Vagina (tissue), 2 donors: ENCODE measurements at regions not wholly inside any gene's neighbourhood (a gene's known extent, or its start where the extent isn't known, plus 50 kb on each side); places are given as distances from the start of the nearest gene placed in this dataset.

Experiments used
- DNase-seq, 2 donors: peaks; one replicate each; pipeline ENCODE4 v3.0.0-alpha.2; 2017; ENCODE audit errors: extremely low spot score in 2 of 2
- H3K27ac ChIP-seq: fragments of 200-600 bp; sonication (generic); one replicate; pipeline ENCODE4 v1.5.1; 2019
- H3K27me3 ChIP-seq: fragments of 200-600 bp; sonication (generic); one replicate; pipeline ENCODE4 v1.5.1; 2019
- H3K36me3 ChIP-seq, 2 donors: fragments of 200-600 bp; sonication (generic); one replicate each; pipeline ENCODE4 v1.5.1; 2017 to 2019
- H3K4me1 ChIP-seq: fragments of 200-600 bp; sonication (generic); one replicate; pipeline ENCODE4 v1.5.1; 2019
- H3K4me3 ChIP-seq, 2 donors: fragments of 200-600 bp; sonication (generic); 1 replicate in 1 of 2; 2 replicates in 1 of 2; pipeline ENCODE4 v1.5.1; 2016 to 2019
- H3K9me3 ChIP-seq: fragments of 200-600 bp; sonication (generic); one replicate; pipeline ENCODE4 v1.5.1; 2019
- CTCF ChIP-seq, 3 experiments: fragments of 450-650 bp in 2 of 3; fragments of 200-600 bp in 1 of 3; sonication (generic) in 1 of 3; IDR thresholded peaks; one replicate each; pipeline ENCODE4 v1.5.1; 2017 to 2019; ENCODE audit warnings: antibody characterized with exemption in 3 of 3, mild to moderate bottlenecking in 2 of 3, moderate library complexity in 2 of 3
- POLR2A ChIP-seq, 2 donors: fragments of 450-650 bp; IDR thresholded peaks; one replicate each; pipeline ENCODE4 v1.6.1; 2017; ENCODE audit warnings: antibody characterized with exemption in 2 of 2, mild to moderate bottlenecking in 2 of 2, moderate library complexity in 2 of 2
- POLR2AphosphoS5 ChIP-seq, 2 donors: sonication (generic); formaldehyde crosslinking; IDR thresholded peaks; one replicate each; pipeline ENCODE4 v1.9.0; 2017; ENCODE audit warnings: antibody characterized with exemption in 2 of 2, mild to moderate bottlenecking in 2 of 2, low read depth in 1 of 2; ENCODE audit not compliant: insufficient read depth in 1 of 2
- intact Hi-C: fragments of 100-400 bp; cut with DNase I; formaldehyde crosslinking; loops from one replicate; pipeline ENCODE4 v1.15.1; 2023

GRCh38 chr2:60628615-60629304, 75.3 kb upstream of the BCL11A start:
- DNase-seq: no peak
- no peak for TF ChIP-seq POLR2AphosphoS5 (IDR thresholded peaks at IDR 0.05; ENCODE audit: insufficient read depth in 1 of 2, low read depth in 1 of 2)
- TF ChIP-seq POLR2A (IDR thresholded peaks at IDR 0.05): no peak
- TF ChIP-seq CTCF (IDR thresholded peaks at IDR 0.05): no peak

GRCh38 chr2:60629305-60629662, 75.8 kb upstream of the BCL11A start:
- no peaks in the 10 kb centered on the region for H3K36me3 ChIP-seq
- no peak for TF ChIP-seq POLR2A (IDR thresholded peaks at IDR 0.05)
- TF ChIP-seq POLR2AphosphoS5 (IDR thresholded peaks at IDR 0.05; ENCODE audit: insufficient read depth in 1 of 2, low read depth in 1 of 2): no peak
- TF ChIP-seq CTCF (IDR thresholded peaks at IDR 0.05): no peak
- no peaks in the 10 kb centered on the region for H3K27me3 ChIP-seq
- H3K4me3 ChIP-seq: no peak overlapping the region
- intact Hi-C loops: no loop called here
- H3K27ac ChIP-seq: no peak overlapping the region
- no peak for DNase-seq
- no peaks in the 10 kb centered on the region for H3K4me1 ChIP-seq
- H3K9me3 ChIP-seq: no peaks in the 10 kb centered on the region

More at GRCh38 chr2:60628615-60629304, 75.3 kb upstream of the BCL11A start:
- Histone ChIP-seq H3K27ac (no peak overlapping the region), H3K9me3 (no peaks in the 10 kb centered on the region), H3K4me3 (no peak overlapping the region), H3K27me3 (no peaks in the 10 kb centered on the region), H3K4me1 (no peaks in the 10 kb centered on the region), H3K36me3 (no peaks in the 10 kb centered on the region)
- intact Hi-C loops: no loop called here

GRCh38 chr2:60629801-60630385, 76.4 kb upstream of the BCL11A start:
- intact Hi-C loops: no loop called here
- TF ChIP-seq POLR2AphosphoS5 (IDR thresholded peaks at IDR 0.05; ENCODE audit: insufficient read depth in 1 of 2, low read depth in 1 of 2) (no peak), CTCF (IDR thresholded peaks at IDR 0.05) (no peak), POLR2A (IDR thresholded peaks at IDR 0.05) (no peak)

GRCh38 chr2:60633615-60634014, 80.2 kb upstream of the BCL11A start:
- intact Hi-C loops: no loop called here
- H3K27me3 ChIP-seq: no peaks in the 10 kb centered on the region
- no peak for TF ChIP-seq POLR2A (IDR thresholded peaks at IDR 0.05)

More at GRCh38 chr2:60629801-60630385, 76.4 kb upstream of the BCL11A start:
- H3K27me3 ChIP-seq: no peaks in the 10 kb centered on the region
- DNase-seq: no peak
- H3K36me3 ChIP-seq: no peaks in the 10 kb centered on the region
- no peak overlapping the region for H3K27ac ChIP-seq
- H3K9me3 ChIP-seq: no peaks in the 10 kb centered on the region
- no peak overlapping the region for H3K4me3 ChIP-seq
- no peaks in the 10 kb centered on the region for H3K4me1 ChIP-seq

GRCh38 chr2:60634438-60634837, 81.0 kb upstream of the BCL11A start:
- DNase-seq: no peak
- no peaks in the 10 kb centered on the region for H3K27me3 ChIP-seq
- TF ChIP-seq POLR2AphosphoS5 (IDR thresholded peaks at IDR 0.05; ENCODE audit: insufficient read depth in 1 of 2, low read depth in 1 of 2): no peak
- no peaks in the 10 kb centered on the region for H3K36me3 ChIP-seq
- no peaks in the 10 kb centered on the region for H3K4me1 ChIP-seq
- no peak overlapping the region for H3K27ac ChIP-seq
- H3K9me3 ChIP-seq: no peaks in the 10 kb centered on the region
- no peak overlapping the region for H3K4me3 ChIP-seq
- intact Hi-C loops: no loop called here

More at GRCh38 chr2:60633615-60634014, 80.2 kb upstream of the BCL11A start:
- Histone ChIP-seq H3K9me3 (no peaks in the 10 kb centered on the region), H3K36me3 (no peaks in the 10 kb centered on the region), H3K27ac (no peak overlapping the region), H3K4me1 (no peaks in the 10 kb centered on the region), H3K4me3 (no peak overlapping the region)
- no peak for DNase-seq
